Muscle layer of duodenum (tissue), 2 donors: ENCODE measurements at regions not wholly inside any gene's neighbourhood (a gene's known extent, or its start where the extent isn't known, plus 50 kb on each side); places are given as distances from the start of the nearest gene placed in this dataset.

Source experiments
- H3K27ac ChIP-seq: one replicate; pipeline ENCODE4 v1.7.0; 2013; ENCODE audit warnings: mild to moderate bottlenecking, low read length
- H3K27me3 ChIP-seq: one replicate; pipeline ENCODE4 v1.7.0; 2013; ENCODE audit warnings: low read depth, mild to moderate bottlenecking, control low read depth, low read length
- H3K36me3 ChIP-seq, 2 donors: one replicate each; pipeline ENCODE4 v1.7.0; 2013; ENCODE audit warnings: low read length in 2 of 2, control low read depth in 1 of 2, mild to moderate bottlenecking in 1 of 2; ENCODE audit not compliant: insufficient read depth in 2 of 2, control insufficient read depth in 1 of 2
- H3K4me1 ChIP-seq, 2 donors: one replicate each; pipeline ENCODE4 v1.7.0; 2013; ENCODE audit warnings: low read length in 2 of 2, mild to moderate bottlenecking in 2 of 2, control low read depth in 1 of 2, moderate library complexity in 1 of 2; ENCODE audit not compliant: insufficient read depth in 2 of 2, control insufficient read depth in 1 of 2
- H3K4me3 ChIP-seq, 2 donors: one replicate each; pipeline ENCODE4 v1.7.0; 2013; ENCODE audit warnings: low read length in 2 of 2, low read depth in 1 of 2, mild to moderate bottlenecking in 1 of 2
- H3K9me3 ChIP-seq, 2 donors: one replicate each; pipeline ENCODE4 v1.7.0; 2013; ENCODE audit warnings: low read length in 2 of 2, control low read depth in 1 of 2, mild to moderate bottlenecking in 1 of 2; ENCODE audit not compliant: control insufficient read depth in 1 of 2
- donor health status: healthy.

DNA sequence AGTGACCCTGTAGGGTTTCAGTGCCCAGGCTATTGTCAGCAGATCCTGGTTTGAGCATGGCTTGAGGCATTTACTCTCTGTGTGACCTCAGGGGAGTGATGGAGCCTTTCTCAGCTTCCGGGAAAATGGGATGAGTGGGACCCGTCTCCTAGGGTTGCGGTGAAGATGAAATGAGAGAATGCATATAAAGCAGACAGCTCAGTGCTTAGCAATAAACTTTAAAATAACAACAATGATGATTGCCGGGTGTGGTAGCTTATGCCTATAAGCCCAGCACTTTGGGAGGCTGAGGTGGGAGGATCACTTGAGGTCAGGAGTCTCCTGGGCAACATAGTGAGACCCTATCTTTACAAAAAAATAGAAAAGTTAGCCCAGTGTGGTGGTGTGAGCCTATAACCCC, 106.0 kb upstream of the MTHFD1L start:
- Histone ChIP-seq H3K36me3 (no peaks in the 10 kb centered on the region), H3K27ac (no peak overlapping the region), H3K4me1 (no peaks in the 10 kb centered on the region), H3K4me3 (no peak overlapping the region), H3K27me3 (no peaks in the 10 kb centered on the region), H3K9me3 (no peaks in the 10 kb centered on the region)

DNA sequence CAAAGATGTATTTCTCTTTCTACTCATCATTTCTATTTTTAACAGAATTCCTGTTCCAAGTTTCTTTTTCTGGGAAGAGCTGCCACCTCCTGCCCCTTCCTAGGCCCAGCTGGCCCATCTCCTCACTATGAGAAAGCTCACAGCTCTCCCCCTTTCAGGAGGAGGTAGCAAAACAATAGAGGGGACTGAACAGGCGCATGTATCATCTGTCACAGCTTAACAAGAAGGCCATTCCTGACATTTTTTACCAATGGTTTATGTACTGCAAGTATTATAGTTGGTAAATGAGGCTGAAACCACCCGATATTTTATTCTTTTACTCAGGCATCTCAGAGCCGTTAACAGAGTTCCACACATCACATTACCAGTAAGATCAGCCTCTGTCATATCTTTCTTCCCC, 103.7 kb upstream of the MTHFD1L start:
- Histone ChIP-seq H3K4me1 (peaks cover 0 to 8% of the 10 kb centered on the region in 2 donors), H3K36me3 (no peaks in the 10 kb centered on the region), H3K27ac (no peak overlapping the region), H3K27me3 (no peaks in the 10 kb centered on the region), H3K4me3 (no peak overlapping the region), H3K9me3 (no peaks in the 10 kb centered on the region)

DNA sequence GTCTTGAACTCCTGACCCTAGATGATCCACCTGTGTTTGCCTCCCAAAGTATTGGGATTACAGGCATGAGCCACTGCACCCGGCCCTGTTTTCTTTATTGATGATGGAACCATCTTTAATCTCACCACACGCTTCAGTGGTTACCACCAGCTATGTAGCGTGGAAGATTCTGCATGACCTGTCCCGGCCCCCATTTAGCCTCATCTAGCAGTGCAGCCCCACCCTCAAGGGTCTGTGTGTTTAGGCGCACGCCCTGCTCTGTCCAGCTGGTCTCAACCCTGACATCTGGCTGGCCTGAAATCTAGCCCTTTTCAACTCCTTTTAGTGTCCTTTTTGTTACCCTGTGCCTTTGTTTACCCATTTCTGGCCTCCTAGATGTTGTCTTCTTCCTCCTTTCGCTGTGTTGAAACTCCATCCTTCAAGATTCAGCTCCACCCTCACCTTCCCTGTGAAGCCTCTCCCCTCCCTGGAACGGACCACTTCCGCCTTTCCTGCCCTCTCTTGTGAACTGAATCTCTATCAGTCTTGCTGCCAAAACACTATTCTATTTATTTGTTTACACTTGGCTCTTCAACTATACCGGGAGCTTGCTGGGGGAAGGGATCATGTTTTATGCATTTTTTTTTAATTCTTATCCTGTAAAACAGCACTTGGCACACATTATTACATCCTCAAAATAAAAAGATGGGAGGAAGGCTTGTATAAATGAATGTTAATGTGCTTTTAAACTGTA, 101.0 kb upstream of the MTHFD1L start:
- Histone ChIP-seq H3K36me3 (no peaks in the 10 kb centered on the region), H3K27me3 (no peaks in the 10 kb centered on the region), H3K27ac (no peak overlapping the region), H3K9me3 (no peaks in the 10 kb centered on the region), H3K4me3 (no peak overlapping the region), H3K4me1 (peaks cover 0 to 10% of the 10 kb centered on the region in 2 donors)

DNA sequence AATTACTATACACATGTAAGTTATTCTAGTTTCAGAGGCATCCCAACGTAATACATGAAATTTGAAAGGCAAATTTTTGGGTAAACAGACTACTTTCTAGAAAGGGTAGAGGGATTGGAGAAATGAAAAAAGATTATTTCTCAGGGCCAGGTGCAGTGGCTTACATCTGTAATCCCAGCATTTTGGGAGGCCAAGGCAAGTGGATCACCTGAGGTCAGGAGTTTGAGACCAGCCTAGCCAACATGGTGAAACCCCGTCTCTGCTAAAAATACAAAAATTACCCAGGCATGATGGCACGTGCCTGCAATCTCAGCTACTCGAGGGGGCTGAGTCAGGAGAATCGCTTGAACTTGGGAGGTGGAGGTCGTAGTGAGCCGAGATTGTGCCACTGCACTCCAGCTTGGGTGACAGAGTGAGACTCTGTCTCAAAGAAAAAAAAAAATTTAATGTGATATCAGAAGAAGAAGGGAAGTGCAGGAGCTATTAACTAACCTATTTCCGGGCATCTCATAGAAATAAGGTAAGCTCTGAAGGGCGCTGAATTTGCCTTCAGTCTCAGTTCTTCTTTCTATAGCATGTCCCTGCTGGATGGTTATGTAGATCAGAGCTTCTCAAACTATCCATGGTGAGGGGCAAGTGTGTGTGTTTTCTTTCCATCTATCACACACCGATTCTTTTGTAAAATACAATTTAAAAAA, 100.3 kb upstream of the MTHFD1L start:
- H3K27me3 ChIP-seq, result no peaks in the 10 kb centered on the region
- no peak overlapping the region for H3K27ac ChIP-seq
- H3K4me1 ChIP-seq, result peaks cover 0 to 10% of the 10 kb centered on the region in 2 donors
- no peaks in the 10 kb centered on the region for H3K9me3 ChIP-seq
- no peak overlapping the region for H3K4me3 ChIP-seq
- no peaks in the 10 kb centered on the region for H3K36me3 ChIP-seq

DNA sequence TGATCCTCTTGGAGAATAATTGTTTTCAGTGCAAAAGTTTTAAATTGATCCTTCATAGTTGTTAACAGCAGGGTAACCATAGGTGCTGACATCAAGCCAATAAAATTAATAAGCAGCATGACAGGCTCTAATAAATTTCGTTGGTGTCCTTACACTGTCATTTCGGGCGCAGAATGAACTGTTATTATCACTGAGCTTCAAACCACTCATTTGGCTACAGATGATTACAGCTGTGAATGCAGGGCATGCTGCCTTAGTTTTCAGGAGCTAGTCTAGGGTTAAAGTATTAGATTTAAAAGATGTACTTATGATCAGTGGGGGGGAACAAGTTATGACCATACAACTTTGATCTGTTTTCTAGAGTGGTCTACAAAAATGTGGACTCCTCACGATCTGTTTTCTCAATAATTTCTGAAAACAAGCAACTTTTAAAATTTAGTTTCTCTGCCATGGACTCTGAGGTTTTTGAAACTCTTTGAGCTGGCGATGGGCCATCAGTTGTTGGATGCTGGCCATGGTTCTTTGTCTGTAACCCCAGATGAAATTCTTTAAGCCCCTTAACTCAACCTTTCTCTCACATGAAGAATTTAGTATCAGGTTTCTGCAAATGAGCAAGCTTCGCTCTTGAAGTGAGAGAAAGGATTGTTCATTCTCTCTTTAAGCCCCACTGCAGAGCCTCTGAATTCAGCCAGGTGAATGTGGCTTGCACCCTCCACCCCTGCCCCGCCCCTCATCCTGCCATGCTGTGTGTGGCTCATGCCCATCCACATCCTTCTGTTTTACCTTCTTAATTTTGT, 99.1 kb upstream of the MTHFD1L start:
- no peaks in the 10 kb centered on the region for H3K9me3 ChIP-seq
- no peaks in the 10 kb centered on the region for H3K27me3 ChIP-seq
- H3K36me3 ChIP-seq, result no peaks in the 10 kb centered on the region
- peaks cover 0 to 10% of the 10 kb centered on the region in 2 donors for H3K4me1 ChIP-seq
- no peak overlapping the region for H3K4me3 ChIP-seq
- H3K27ac ChIP-seq, result no peak overlapping the region

DNA sequence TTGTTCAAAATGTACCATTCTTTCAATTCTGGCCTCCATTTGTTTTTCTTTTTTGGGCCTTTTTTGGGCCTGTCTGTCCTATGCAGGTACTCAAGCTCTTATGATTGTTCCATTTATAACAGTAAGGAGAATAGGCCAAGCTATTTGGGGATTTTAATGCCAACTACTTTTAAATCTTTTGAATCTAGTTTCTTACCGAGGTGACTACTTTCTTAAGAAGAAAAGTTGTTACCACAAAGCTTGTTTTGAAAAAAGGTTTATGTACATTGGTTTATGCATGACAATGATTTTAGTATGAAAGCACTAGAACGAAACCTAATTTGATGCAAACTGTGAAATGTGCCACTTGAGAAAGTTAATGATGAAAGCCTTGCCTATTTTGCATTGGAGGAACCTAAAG, 98.3 kb upstream of the MTHFD1L start:
- no peak overlapping the region for H3K4me3 ChIP-seq
- no peaks in the 10 kb centered on the region for H3K27me3 ChIP-seq
- no peaks in the 10 kb centered on the region for H3K9me3 ChIP-seq
- H3K4me1 ChIP-seq, result peaks cover 0 to 10% of the 10 kb centered on the region in 2 donors
- no peaks in the 10 kb centered on the region for H3K36me3 ChIP-seq
- H3K27ac ChIP-seq, result no peak overlapping the region

DNA sequence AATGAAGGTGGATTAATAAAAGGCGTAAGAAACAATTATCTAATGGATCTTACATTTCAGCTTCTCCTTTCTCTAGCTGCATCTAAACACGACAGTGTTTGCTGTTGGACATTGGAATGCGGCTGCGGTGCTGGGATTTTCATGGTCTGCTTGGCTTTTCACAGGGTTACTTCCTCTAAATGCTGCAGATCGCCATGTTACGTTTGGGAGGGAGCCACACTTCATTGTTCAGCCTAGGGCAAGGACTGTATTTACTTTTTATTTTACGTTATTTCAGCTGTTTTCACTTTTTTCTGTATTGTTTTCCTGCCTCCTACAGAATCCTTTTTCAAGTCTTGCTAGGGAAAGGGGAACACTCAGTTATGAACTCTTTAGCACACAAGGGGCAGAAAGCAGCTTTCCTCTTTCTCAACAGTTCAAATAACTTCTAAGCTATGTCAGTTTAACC, 97.9 kb upstream of the MTHFD1L start:
- no peaks in the 10 kb centered on the region for H3K27me3 ChIP-seq

DNA sequence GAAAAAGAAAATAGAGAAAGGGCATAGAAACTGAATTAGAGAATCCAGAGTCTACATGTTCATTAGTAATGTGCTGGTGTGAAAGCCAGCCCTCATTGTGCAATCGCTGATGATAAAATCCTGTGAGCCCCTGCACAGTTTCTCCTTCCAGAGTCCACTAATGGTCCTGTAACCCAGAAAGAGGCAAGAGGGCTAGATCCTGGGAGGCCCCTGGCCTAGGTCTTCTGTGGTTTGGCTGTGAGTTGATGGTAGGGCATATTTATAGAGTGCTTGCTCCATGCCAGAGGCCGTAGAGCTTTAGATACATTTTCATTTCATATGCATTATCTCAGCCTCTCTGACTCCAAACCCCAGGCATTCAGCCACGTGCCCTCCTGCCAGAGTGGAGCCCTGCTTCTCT, 94.9 kb upstream of the MTHFD1L start:
- Histone ChIP-seq H3K9me3 (peaks cover 0 to 5% of the 10 kb centered on the region in 2 donors), H3K27me3 (no peaks in the 10 kb centered on the region), H3K4me1 (peaks cover 0 to 10% of the 10 kb centered on the region in 2 donors), H3K27ac (no peak overlapping the region), H3K36me3 (no peaks in the 10 kb centered on the region), H3K4me3 (no peak overlapping the region)

More for the DNA sequence above, 97.9 kb upstream of the MTHFD1L start:
- peaks cover 0 to 10% of the 10 kb centered on the region in 2 donors for H3K4me1 ChIP-seq
- H3K9me3 ChIP-seq, result no peaks in the 10 kb centered on the region
- no peak overlapping the region for H3K27ac ChIP-seq
- H3K4me3 ChIP-seq, result no peak overlapping the region
- H3K36me3 ChIP-seq, result no peaks in the 10 kb centered on the region

DNA sequence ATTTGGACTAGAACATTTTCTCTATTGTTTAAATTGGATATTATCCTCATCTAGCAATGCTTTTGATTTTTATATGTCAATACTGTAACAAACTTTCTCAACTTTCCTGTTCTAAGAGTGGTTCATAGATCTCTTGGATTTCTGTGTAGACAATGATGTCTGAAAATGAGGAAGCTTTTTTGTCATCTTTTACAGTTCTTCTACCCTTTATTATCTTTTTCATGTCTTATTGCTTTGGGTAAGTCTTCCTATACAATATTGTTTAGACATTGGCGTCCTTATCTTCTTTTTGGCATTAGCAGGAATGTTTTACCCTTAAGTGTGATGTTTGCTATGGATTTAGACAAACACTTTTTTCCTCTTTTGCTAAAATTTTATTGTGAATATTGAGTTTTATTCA, 91.5 kb upstream of the MTHFD1L start:
- Histone ChIP-seq H3K4me3 (no peak overlapping the region), H3K27ac (no peak overlapping the region), H3K36me3 (no peaks in the 10 kb centered on the region), H3K9me3 (peaks cover 0 to 5% of the 10 kb centered on the region in 2 donors), H3K4me1 (no peaks in the 10 kb centered on the region), H3K27me3 (no peaks in the 10 kb centered on the region)

DNA sequence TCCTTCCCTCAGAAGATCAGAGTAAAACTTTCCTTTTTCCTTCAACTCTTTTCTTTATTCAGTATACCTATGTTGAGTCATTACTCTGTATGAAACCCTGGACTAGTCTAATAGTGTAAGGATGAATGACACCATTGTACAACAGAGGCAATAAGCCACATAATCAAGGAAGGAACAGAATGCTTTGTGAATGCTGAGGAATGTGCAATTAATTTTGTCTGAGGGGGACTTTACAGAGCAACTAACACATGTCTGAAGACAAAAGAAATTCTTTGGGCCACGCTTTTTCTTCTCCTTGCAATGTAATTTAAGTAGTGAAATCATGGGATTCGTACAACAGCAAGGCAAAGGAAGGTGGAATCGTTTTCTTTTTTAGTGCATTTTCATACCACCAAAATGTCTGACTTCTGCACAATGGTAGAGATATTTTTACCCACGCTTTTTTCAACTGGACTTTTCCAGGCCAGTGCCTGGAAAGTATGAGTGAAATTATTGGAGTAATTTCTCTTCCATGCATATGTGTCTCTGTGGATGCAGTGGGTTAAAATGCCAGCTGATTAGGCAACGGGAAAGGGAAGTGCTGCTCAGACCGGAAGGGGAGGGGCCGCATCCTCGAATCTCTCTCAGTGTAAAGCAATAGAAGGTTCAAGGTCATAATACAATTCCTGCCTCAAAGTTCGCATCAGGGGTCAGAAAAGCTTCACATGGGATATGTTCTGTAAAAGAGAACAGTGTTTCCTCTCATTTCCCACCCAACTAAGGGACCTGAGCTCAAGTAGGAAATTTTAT, 89.9 kb upstream of the MTHFD1L start:
- peaks cover 0 to 5% of the 10 kb centered on the region in 2 donors for H3K9me3 ChIP-seq

More for the DNA sequence above, 89.9 kb upstream of the MTHFD1L start:
- Histone ChIP-seq H3K4me3 (no peak overlapping the region), H3K36me3 (no peaks in the 10 kb centered on the region), H3K27ac (no peak overlapping the region), H3K4me1 (no peaks in the 10 kb centered on the region), H3K27me3 (no peaks in the 10 kb centered on the region)
